OCI-LY3 (cell line): ENCODE measurements at regions not wholly inside any gene's neighbourhood (a gene's known extent, or its start where the extent isn't known, plus 50 kb on each side); places are given as distances from the start of the nearest gene placed in this dataset.

Experiments used
- H2AFZ ChIP-seq: fragments of 200-600, 300-600 bp; shearing (Covaris generic); 2 replicates; pipeline ENCODE4 v1.6.0; 2014; ENCODE audit warnings: antibody characterized with exemption, low read depth, low read length
- H3K27ac ChIP-seq: fragments of 200-600, 300-600 bp; sonication (generic); 2 replicates; pipeline ENCODE4 v1.5.1; 2014; ENCODE audit warnings: mild to moderate bottlenecking, low read length, moderate library complexity, mixed read lengths
- H3K27me3 ChIP-seq: fragments of 200-600, 300-600 bp; sonication (generic); 2 replicates; pipeline ENCODE4 v1.6.1; 2014; ENCODE audit warnings: low read depth, low read length, mixed read lengths
- H3K36me3 ChIP-seq: fragments of 200-600, 300-600 bp; sonication (generic); replicated peaks from 2 replicates; pipeline ENCODE3; 2014; ENCODE audit warnings: low read depth, low read length, mixed read lengths
- H3K4me1 ChIP-seq: fragments of 300-600, 200-600 bp; sonication (generic); 2 replicates; pipeline ENCODE4 v1.6.1; 2014; ENCODE audit warnings: low read length, mixed read lengths
- H3K4me2 ChIP-seq: fragments of 200-600, 300-600 bp; sonication (generic); 2 replicates; pipeline ENCODE4 v1.6.1; 2014; ENCODE audit warnings: low read length, mixed read lengths
- H3K4me3 ChIP-seq: fragments of 300-600, 200-600 bp; sonication (generic); 2 replicates; pipeline ENCODE4 v1.5.1; 2014; ENCODE audit warnings: antibody characterized with exemption, mild to moderate bottlenecking, low read length, moderate library complexity
- H3K79me2 ChIP-seq: fragments of 300-600, 200-600 bp; shearing (Covaris generic); 2 replicates; pipeline ENCODE4 v1.6.1; 2014; ENCODE audit warnings: mild to moderate bottlenecking, low read length, mixed read lengths
- H3K9ac ChIP-seq: fragments of 300-600, 200-600 bp; shearing (Covaris generic); 2 replicates; pipeline ENCODE4 v1.6.0; 2014; ENCODE audit warnings: mild to moderate bottlenecking, low read length, moderate library complexity
- H3K9me3 ChIP-seq: fragments of 200-600, 300-600 bp; shearing (Covaris generic); 2 replicates; pipeline ENCODE4 v1.6.1; 2014; ENCODE audit warnings: low read length, mixed read lengths; ENCODE audit not compliant: insufficient read depth
- H4K20me1 ChIP-seq: fragments of 200-600, 300-600 bp; sonication (generic); 2 replicates; pipeline ENCODE4 v1.6.1; 2016; ENCODE audit warnings: low read length, mixed read lengths; ENCODE audit not compliant: insufficient read depth
- EZH2phosphoT487 ChIP-seq: fragments of 200-600 bp; shearing (Covaris generic); IDR thresholded peaks from 2 replicates; pipeline ENCODE4 v1.6.1; 2018; ENCODE audit warnings: antibody characterized with exemption, mixed run types, low read depth
- TF ChIP-seq, protein P1 (sequence below): fragments of 200-600, 300-600 bp; sonication (generic); IDR thresholded peaks from 2 replicates; pipeline ENCODE4 v1.5.1; 2014; ENCODE audit warnings: antibody characterized with exemption, low read length, low read depth

DNA sequence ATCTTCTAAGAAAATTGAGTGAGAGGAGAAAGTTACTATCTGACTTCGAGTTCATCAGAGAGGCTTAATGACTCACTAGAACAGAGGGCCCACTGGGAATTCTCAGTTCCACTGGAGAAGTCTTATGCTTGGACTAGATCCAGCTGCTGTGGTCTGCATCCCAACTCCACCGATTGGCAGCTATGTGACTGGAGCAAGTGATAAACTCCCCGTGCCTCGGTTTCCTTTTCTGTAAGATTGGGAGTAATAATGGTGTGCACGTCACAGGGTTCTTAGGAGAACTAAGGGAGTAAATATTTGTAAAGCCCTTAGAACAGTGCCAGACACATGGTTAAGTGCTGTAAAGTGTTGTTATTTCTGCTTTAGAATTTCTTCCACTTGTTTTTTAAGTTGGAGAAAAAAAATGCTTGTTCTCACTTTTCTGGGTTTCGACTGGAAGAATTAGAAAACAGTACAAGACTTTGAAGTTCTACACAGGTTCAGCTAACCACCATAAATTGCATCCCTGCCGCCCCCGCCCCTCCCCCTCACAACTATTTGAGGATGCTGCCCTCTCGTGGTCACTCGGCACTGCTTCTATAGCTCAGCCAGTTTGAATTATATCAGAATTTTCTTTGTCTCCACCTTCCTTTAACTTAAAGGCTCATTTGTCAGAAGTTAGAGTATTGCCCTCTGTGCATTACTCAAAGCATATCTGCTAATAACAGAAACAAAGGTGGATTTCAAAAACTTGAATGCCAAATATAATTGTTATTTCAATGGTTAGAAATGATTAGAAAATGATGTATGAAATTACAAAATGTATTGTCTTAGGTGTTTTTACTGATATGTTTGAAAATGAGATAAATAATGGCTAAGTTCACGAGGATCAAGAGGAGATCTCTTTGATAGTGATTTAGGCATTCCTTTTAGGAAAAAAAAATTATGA, 95.0 kb upstream of the IFNGR1 start:
- Histone ChIP-seq H3K79me2 (no peaks in the 10 kb centered on the region), H3K4me2 (peak overlapping the region; percentile 51), H2AFZ (peak overlapping the region; percentile 72; the same call in 1 of the 2 replicates), H3K36me3 (no peaks in the 10 kb centered on the region), H3K9me3 (no peaks in the 10 kb centered on the region), H3K27me3 (no peaks in the 10 kb centered on the region), H3K27ac (no peak overlapping the region), H3K4me3 (0 out of 2 replicates have a peak overlapping the region, but pooled peaks have one; percentile 24), H3K9ac (no peak overlapping the region), H4K20me1 (no peaks in the 10 kb centered on the region), H3K4me1 (peaks cover 8% of the 10 kb centered on the region)
- TF ChIP-seq, protein P1, sequence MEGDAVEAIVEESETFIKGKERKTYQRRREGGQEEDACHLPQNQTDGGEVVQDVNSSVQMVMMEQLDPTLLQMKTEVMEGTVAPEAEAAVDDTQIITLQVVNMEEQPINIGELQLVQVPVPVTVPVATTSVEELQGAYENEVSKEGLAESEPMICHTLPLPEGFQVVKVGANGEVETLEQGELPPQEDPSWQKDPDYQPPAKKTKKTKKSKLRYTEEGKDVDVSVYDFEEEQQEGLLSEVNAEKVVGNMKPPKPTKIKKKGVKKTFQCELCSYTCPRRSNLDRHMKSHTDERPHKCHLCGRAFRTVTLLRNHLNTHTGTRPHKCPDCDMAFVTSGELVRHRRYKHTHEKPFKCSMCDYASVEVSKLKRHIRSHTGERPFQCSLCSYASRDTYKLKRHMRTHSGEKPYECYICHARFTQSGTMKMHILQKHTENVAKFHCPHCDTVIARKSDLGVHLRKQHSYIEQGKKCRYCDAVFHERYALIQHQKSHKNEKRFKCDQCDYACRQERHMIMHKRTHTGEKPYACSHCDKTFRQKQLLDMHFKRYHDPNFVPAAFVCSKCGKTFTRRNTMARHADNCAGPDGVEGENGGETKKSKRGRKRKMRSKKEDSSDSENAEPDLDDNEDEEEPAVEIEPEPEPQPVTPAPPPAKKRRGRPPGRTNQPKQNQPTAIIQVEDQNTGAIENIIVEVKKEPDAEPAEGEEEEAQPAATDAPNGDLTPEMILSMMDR = peak; percentile 84
- TF ChIP-seq EZH2phosphoT487 = no peak

DNA sequence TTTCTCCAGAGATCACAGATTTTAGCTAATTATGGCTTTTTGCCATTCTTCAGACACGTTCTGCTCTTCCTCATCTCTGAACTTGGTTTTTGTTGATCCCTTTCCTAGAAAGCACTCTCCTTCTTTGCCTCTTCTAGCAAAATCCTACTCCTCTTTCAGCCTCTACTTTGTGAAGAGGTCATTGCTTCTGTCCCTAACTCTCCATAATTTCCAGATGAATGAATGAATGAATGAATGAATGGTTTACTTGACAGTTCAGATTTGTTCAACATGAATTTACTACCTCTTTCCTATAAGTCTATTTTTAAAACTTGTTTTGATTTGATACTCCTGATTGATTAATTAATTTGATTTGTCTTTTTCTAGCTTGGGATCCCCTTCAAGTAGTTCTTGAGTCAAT, 94.0 kb upstream of the IFNGR1 start:
- Histone ChIP-seq H3K27ac (no peak overlapping the region), H3K79me2 (no peaks in the 10 kb centered on the region), H3K9me3 (no peaks in the 10 kb centered on the region), H4K20me1 (no peaks in the 10 kb centered on the region), H3K9ac (no peak overlapping the region), H3K4me3 (no peak overlapping the region), H3K4me1 (peaks cover 8% of the 10 kb centered on the region), H2AFZ (no peak overlapping the region), H3K4me2 (no peak overlapping the region), H3K36me3 (no peaks in the 10 kb centered on the region), H3K27me3 (no peaks in the 10 kb centered on the region)
- TF ChIP-seq, protein P1 = no peak

DNA sequence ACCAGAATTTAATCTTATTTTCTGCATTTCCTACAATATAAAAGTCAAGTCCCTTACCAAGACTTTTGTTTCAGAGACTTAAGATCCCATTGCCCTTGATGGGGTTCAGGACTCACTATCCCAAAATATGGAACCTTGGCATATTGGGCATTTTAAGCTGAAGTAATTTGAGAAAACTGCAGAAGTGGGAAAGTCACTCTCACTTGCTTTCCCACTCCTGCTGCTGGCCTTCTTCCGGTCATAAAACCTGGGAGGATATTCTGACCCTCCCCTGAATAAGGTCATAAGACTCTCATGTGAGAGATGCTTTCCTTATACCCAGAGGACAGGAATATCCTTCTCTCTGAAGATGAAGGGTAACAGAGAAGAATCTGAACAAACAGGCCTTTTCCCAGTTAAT, 92.8 kb upstream of the IFNGR1 start:
- H3K27me3 ChIP-seq = no peaks in the 10 kb centered on the region
- no peak overlapping the region for H3K9ac ChIP-seq
- TF ChIP-seq, protein P1 = no peak
- TF ChIP-seq EZH2phosphoT487 = no peak
- no peaks in the 10 kb centered on the region for H3K36me3 ChIP-seq
- no peaks in the 10 kb centered on the region for H4K20me1 ChIP-seq
- H3K27ac ChIP-seq = no peak overlapping the region
- no peak overlapping the region for H2AFZ ChIP-seq
- no peak overlapping the region for H3K4me3 ChIP-seq
- no peaks in the 10 kb centered on the region for H3K9me3 ChIP-seq
- H3K79me2 ChIP-seq = no peaks in the 10 kb centered on the region
- H3K4me1 ChIP-seq = peaks cover 12% of the 10 kb centered on the region
- no peak overlapping the region for H3K4me2 ChIP-seq

DNA sequence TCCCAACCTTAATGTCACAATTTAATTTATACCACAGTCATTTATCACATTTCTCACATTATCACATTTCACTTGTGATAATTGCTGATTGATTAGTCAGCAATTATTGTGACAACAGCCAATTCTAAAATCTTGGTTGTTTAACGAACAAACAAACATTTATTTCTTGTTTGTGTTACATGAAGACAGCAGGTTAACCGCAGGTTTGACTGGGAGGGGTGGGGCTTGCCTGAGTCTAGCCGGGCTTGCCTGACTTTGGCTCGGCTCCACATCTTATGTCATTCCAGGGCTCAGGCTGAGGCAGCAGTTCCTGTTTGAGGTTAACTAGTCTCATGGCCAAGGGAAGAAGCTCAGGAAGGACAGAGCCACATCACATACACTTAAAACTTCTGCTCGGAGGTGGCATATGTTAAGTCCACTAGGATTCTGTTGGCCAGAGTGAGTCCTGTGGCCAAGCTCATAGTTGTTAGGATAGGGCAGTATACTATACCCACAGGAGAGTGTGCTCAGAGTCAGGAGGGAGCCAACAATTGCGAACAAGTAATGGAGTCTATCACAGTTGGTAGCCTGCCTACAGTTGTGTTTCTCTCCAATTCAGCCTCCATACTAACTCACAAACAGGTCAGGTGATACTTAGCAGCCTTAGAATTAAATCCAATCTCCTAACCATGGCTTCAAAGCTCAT, 90.0 kb upstream of the IFNGR1 start:
- Histone ChIP-seq H3K4me2 (no peak overlapping the region), H3K27me3 (no peaks in the 10 kb centered on the region), H3K4me3 (no peak overlapping the region), H3K4me1 (peaks cover 10% of the 10 kb centered on the region), H3K9me3 (no peaks in the 10 kb centered on the region), H4K20me1 (no peaks in the 10 kb centered on the region), H2AFZ (no peak overlapping the region), H3K79me2 (no peaks in the 10 kb centered on the region), H3K27ac (no peak overlapping the region), H3K36me3 (no peaks in the 10 kb centered on the region), H3K9ac (no peak overlapping the region)
- TF ChIP-seq EZH2phosphoT487 = no peak
- TF ChIP-seq, protein P1 = no peak
